ENCODE measurements at regions not wholly inside any gene's neighbourhood (a gene's known extent, or its start where the extent isn't known, plus 50 kb on each side); places are given as distances from the start of the nearest gene placed in this dataset.

DNA sequence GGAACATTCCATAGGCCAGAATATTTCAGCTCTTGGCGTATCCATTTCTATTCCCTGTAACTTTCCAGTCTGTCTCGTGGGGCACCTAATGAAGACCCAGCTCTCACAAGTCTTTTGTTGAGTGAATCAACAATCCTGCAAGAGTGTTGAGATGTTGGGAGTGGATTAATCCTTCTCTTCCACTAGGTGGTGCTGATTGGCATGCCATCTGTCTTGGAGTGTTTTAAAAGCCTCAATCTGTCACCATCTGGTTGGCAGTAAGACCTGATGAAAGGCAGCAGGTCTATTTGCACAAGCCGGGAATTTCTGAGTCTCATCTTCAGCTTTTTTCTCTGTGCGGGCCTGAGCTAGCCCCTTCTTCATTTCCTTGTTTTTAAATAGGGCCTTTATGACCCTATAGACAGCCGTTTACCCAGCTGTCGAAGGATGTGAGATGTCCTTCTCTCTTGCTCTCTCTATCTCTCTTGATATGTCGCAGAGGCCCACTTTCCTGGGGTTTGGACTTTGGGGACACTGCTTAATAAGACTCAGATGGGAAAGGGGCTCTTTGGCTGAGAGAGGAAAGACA lies 180.5 kb downstream of the ZNF365 start:
- DNase-seq, result peak; percentile 89

DNA sequence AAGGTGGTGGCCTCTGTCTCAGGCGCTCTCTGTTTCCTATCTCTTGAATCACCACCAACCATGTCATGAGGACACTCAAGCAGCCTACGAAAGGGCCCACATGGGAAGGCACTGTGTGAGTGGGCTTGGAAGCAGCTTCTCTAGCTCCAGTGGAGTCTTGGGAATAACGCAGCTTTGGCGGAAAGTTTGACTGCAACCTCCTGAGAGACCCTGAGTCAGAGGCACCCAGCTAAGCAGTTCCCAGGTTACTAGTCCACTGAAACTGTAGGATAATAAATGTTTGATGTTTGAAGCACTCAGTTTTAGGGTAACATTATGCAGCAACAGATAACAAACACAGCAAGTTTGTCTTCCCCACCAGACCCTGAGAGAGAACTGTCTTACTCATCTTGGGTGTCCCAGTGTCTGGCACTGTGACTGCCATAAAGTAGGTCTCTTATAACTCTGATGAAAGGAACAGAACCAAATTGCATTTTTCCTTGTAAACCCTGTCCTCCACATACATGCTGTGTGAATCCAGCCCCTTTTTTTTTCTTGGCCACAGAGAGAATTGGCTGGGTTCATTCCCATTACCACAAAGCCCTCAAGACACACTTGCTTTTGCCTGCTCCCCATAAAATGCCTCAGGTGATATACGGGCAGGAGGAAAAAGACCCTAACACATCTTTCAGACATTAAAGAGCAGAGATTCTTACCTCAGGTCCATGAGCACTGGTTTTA lies 185.5 kb downstream of the ZNF365 start:
- peak; percentile 84 for DNase-seq

DNA sequence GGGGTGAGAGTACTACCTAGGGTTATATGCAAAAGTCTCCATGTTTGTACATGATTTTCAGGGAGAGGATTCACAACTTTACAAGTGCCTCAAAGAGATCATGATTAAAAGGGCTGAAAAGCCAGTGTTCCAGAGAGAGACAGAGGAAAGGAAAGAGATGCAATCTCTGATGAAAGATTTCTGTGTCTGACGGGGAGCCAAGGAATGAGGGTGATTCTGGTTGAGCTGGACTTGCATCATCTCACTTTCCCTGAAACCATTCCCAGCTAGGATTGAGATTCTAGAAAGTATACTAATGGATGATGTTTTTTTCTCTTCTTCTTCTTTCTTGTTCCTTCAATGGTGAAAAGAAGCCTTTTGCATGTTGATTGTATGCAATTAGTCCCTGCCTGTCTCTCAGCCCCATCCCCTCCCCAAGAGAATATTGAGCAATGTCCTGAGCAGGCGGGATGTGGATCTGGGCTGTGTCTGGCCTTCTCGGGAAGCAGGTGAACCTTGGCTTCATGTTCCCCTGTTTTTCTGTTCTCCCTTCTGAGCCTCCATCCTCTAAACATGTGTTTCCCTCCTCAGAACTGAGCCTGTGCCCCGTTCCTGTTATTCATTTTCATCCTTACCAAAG lies 186.1 kb downstream of the ZNF365 start:
- DNase-seq, result peak; percentile 94

DNA sequence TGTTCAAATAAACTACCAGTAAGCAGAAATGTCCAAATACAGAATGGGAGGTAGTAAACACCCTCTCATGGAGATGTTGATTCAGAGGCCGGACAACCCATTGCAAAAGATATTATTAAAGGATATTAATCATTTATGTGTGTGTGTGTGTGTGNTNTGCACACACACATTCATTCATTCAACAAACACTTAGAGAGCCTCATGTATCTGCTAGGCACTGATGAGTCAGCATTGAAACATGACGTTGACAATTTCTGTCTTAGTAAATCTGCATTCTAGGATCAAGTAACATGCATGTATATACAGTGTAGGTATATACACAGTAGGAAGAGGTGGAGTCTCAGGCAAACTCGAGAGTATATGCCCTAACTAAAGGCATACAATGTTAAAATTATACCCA lies 187.0 kb downstream of the ZNF365 start:
- DNase-seq, result peak; percentile 19

DNA sequence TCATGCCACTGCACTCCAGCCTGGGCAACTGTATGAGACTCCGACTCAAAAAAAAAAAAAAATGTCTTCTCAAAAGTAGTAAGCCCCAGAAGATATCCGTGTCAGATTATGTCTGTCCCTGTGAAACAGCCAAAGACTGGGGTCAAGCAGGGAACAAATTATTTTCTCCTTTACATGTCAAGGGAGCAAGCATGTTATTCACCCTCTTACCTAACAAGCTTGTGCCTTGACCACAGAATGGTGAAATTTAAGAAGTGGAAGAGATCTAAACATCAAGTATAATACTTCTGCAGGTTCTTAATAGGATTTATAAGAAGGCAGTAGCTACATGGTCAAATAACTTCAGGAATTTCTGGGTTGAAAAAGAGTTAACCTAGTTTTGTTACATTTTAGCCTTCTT lies 187.9 kb downstream of the ZNF365 start:
- peak; percentile 14 for DNase-seq

DNA sequence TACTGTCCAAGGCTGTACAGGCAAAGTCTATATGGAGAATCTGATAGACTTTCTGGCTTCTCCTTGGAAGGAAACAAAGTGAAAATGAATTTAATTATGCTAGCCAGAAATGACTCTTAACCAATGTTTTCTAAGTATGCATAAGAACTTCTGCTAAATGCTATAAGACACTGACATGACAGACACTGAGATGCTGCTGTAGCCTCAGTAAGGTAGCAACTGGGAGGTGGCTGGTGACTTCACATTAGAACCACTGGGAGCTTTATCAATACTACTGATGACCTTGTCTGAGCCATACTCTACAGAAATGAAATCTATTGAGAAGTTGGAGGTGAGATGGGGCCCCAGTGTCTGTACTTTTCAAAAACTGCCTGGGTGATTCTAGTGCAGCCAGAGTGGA lies 188.6 kb downstream of the ZNF365 start:
- no peak for DNase-seq

DNA sequence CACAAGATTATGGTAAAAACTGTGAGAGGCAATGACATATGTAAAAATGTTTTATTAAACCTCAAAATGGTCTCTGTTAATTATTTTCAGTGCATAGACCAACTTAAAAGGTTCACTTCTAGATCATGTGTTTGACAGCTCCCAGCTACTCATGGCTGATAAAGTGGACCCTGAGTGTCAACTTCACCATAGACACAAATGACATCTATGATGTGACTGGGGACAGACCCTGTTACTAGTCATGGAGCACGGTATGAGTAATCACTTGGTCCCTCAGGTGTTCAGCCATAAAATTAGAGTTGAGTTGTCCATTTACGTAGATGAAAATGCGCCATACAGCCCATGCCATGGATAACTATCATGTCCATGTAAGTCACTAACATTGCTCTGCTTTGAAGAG lies 199.8 kb downstream of the ZNF365 start:
- no peak for DNase-seq

DNA sequence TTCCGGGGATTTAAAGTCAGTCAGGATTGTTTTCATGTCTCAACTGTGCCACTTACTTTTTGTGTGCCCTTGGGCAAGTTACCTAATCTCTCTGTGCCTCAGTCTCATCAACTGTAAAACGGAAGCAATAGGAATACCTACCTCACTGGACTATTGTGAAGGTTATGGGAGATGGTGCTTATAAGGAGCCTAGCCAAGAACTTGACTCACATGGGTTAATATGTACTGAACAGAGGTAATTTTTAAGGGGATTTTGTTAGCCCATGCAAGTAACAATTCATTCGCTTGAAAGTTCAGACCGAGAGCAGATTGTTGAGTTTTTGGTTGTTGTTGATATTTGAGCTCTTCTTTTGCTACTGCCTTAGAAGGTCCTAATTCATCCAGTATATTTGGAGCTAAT lies 202.9 kb downstream of the ZNF365 start:
- no peak for DNase-seq

DNA sequence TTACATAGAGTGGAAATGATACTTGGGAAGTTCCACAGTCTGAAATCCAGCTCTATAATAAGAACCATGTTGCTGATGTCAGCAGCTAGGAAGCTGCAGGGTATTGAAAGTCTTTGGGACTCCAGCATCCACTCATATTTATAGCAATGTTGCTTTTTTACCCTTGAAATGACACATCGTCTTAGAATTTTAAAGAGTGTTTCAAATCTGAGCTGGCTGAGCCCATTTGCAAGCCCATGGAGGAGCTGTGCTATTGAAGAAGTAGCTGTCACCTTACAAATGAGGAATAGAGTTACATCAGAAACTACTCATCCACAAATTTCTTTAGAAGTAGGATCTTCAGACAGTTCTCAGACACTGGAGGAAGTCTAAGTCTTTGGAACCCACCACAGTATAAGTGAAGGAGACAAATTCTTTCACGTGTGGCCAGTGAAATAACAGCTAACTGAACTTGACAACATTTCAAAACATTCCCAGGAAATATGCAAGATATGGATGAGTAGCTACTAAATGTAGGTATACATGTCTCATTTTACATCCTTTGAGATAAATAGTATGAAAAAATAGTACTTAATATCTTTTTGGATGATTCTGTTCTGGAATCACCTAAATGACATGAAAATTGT lies 203.6 kb downstream of the ZNF365 start:
- peak; percentile 98 for DNase-seq

DNA sequence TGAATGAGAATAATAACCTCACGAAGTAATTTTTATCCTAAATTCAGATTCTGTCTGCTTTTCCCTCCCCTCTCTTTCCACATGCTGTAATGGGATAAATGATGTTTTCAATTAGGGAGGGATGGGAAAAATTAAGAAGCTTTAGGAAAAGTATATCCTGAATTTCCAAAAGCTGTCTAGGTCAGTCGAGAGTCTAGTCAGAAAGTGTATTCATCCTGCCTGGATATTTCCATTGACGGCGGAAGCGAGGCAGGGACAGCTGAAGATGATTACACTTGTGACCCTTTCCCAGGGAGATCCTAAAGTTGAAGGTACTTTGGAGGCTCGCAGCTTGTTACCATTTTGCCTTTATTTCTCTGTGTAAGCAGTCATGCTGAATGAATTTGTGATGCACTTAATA lies 204.1 kb downstream of the ZNF365 start:
- DNase-seq, result peak; percentile 67

DNA sequence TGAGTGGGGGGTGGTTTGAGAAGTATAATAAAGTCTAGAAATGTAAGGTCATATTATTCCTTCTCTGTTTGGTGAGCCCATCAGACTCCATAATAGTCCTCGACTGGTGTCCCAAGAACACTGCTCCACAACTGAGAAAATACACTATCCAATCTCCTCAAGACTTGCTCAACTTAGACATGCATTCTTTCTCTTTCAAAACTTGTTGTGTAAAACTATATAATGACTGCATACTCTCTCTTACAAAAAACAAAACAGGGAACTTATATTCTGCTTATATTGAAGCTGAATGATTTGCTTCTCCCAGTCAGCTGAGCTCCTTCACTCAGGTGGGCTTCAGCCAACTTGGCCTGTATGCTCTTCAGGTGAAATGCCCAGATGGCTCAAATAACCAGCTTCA lies 204.7 kb downstream of the ZNF365 start:
- no peak for DNase-seq

DNA sequence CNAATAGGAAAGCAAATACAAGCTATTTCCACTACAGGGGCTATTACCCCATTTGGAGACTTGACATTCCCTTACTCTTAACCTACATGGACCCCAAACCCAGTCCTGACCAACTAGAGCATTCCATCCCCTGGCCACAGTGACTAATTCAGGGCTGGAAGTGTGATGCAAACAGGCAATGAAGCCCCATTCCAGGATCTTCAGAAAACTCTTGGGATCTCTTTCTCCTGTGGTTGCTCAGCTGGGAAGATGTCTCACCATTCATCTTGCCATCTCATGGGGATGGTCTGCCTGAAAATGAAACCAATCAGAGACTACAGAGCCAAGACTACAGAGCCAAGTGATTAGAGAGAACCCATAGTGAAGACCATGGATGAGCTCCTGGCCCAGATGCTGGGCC lies 206.2 kb downstream of the ZNF365 start:
- peak; percentile 86 for DNase-seq

DNA sequence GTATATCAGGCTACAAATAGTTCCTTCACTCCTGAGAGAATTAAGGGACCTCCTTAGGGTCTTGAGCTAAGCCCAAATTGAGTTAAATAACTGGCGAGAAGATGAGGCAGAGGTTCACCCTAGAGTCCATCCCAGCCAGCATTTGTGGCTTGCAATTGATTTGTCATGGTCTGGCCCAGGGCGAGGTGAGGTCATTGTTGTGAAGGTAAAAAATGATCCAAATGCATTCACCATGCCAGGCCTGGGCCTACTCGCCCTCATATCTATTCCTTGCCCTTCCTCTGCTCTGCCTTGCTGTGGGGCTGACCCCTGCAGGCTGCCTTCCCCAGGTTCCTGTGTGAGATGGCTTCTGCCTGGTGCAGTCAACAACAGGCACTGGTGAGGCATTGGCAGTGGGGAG lies 207.2 kb downstream of the ZNF365 start:
- no peak for DNase-seq

DNA sequence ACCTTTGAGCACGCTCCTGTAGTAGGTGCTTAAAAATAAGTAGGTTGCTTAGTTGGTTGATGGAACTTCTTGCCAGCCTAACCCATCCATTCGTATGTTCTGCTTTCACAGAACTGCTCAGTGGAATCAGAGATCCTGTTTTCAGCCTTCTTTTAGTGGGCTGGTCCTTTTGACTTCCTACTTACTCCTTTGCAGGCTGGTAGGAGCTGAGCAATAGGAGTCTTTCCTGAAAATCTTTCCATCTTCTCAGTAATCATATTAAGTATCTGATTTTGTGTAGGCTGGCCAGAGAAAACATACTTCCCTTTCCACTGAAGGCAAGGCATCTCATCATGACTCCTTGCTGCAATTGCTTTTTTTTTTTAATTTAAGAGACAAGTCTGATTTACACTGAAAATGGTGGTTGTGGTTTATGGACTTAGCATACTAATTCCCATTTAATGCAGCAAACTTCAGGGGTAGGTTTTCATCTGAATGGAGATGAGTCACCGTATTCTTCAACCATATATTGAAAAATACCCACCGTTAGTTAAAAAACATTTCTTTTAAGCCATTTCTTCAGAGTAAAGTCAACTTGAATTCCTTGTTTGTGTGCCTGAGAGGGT lies 208.0 kb downstream of the ZNF365 start:
- peak; percentile 94 for DNase-seq

DNA sequence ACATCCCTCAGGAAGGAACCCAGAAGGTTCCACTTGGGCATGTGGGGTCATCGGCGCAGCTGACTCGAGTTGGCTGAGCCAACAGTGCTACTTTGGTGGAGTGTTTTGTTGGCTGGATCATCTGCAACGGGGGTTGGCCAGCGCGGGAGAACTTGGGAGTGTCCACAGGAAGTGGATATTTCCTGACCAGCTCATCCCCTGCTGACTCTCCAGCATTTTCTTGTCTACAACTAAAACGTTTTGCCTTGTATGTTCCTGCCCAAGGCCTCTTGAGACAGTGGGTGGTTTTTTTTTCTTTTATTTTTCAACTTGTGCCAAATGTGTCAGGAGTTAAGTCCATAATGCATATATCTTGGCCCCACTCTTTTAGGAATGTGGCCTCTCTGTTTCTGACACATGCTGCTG lies 208.6 kb downstream of the ZNF365 start:
- peak; percentile 100 for DNase-seq

DNA sequence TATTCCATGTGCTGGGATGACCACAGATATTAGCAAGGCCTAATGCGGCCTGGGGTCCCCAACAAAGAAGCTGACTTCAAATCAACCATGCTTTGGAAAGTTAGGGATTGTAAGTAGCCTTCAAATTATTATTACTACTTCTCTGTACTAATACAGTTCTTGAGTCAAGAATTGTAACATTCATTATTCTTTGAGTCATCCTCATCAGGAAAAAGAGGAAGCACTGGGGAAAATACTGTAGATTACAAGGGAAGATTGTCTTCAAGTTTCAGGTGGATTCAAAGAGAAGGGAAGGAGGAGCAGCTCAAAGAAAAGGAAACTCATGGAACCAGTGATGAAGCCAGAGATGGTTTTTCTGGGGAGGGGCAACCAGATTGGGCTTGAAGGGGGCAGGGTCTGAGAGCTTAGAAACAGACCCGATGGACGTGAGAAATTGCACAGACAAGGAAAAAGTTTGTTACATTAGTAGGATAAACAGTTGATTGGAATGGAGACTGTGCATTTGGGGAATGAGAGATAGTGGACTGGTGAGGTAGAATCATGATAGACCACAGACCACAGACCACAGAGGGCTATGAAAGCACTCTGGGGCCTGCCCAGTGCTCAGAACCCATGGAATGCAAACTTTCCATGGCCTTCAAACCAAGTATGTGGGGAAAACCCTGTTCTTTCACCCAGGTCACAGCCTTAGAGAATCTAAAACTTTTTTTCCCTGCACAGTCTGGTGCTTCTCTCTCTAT lies 209.9 kb downstream of the ZNF365 start:
- peak; percentile 99 for DNase-seq

DNA sequence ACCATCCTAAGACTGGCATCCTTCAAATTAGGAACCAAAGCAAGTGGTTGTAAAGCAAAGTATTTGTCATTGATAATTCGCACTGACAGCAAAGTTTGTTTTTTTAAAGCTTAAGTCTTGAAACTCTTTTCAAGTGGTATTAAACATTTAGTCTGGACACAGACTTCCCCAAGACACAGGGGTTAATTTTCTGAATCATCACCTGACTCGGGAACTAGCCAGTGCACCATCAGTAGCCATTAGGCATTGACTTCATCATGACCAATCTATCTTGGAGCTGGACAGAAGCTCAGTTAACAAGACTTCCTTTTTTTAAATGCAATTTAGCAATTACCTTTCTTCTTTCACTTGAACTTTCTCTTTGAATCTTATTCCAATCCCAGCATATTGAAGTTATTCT lies 210.6 kb downstream of the ZNF365 start:
- no peak for DNase-seq

DNA sequence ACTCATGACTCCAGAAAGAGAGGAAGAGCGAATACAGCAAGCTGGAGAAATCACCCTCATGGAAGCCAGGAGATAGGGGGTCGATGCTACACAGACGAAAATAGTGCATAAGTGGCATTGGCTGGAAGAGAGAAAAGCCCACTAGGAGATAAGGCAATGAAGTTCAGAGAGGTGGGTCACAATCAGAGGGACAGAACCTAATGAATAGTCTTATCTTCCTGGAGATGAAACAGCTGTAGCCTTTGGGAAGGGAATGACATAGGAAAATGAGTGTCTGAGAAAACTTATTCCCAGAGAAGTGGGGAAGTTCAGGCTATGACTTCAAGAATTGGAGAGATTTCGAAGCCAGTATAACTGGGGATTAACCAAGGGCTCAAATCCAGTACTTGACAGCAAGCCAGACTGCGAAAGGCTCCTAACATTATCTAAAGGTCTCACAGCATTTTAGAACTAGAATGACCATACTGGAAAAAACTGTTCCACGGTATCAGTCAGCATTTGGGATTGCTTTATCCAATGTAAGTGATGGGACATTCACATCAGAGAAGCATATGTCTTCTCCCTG lies 211.1 kb downstream of the ZNF365 start:
- DNase-seq, result no peak

DNA sequence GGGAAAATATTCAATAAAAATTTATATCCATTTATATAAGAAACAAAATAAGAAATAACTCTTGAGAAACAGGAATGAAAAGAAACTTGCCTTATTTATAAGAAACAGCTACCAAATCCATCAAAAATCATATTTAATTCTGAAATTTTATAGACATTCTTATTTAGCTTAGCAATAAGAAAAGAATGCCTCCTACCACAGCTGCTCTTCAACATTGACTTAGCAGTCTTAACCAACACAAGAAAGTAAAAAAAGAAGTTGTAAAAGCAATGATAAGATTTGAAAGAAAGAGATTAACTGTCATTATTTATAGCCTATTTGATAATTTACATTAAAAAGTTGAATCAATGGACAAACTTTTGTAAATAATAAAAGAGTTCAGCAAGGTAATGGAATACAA lies 212.8 kb downstream of the ZNF365 start:
- DNase-seq, result peak; percentile 37

DNA sequence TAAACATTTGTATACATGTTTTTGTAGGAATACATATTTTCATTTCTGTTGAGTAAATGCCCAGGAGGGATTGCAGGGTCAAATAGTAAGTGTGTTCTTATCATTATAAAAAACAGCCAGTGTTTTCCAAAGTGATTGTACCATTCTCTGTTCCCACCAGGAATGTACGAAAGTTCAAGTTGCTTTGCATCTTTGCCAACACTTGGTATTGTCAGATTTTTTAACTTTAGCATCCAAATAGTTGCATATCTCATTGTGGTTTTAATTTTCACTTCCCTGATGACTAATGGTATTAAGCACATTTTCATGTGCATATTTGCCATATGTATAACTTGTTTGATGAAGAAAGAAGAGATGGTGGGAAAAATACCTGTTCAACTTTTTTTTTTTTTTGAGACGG lies 213.9 kb downstream of the ZNF365 start:
- no peak for DNase-seq

DNA sequence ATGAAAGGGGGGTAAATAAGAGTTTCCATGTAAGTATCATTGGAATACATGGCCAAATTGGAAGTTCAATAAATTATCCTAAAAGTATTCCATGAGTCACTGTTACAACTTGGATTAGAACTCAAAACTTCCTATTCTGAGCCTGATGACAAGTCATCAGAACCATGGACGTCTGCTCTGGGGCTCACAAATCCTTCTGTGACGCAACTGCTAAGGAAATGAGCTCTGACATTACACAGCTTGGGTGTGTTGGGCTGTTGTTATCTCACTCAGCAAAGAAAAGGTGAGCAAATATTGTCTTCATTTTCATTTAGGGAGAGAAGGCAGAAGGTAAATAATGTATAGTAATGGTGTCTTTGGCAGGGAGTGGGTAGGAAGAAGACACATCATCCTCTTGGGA lies 214.8 kb upstream of the ADO start:
- peak; percentile 41 for DNase-seq

DNA sequence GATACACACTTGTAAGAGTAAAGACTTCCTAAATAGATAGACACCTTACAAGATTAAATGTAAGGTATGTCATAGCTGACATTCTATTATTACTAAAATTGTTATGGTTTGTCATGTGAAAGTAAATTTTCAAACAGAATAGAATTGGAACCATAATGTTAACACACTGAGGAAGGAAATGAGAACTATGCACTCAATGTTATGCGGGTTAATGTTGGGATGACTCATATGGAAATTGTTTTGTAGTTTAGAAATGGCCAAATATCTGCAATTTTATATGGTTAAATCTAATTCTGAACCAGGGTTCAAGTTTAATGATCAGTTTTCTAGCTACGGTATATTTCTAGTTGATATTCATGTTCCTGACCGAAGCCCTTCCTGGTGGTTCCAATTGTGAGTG lies 214.2 kb upstream of the ADO start:
- peak; percentile 36 for DNase-seq

DNA sequence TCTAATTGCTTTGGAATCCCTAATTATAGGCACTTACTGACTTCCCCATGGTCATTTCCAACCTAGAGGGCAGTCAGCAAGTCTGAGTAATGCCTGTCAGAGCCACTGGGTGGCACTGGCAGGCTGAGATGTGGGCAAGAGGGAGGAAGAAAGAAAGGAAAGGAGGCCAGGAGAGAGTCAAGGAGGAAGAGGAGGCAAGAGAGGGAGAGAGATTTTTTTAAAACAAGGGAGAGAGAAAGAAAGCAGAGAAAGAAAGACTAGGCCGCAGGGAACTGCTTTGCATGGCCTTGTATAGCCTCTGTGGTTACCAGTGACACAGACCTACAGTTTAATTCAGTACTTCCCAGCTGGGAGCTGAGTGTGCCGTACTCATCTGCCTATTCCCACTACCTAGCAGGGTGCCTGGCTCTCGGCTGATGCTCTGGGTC lies 210.4 kb upstream of the ADO start:
- DNase-seq, result peak; percentile 76

All from fibroblast of upper back skin (primary cell).